ENCODE measurements at regions not wholly inside any gene's neighbourhood (a gene's known extent, or its start where the extent isn't known, plus 50 kb on each side); places are given as distances from the start of the nearest gene placed in this dataset.

GRCh38 chr15:98501192-98501591 lies 147.1 kb upstream of the IGF1R start:
- intact Hi-C loops (cut with DNase I) = no loop called here
- no peak for TF ChIP-seq CTCF (IDR thresholded peaks at IDR 0.05)
- no peak overlapping the region for H3K4me3 ChIP-seq
- 63 to 70% methylated on average over 1 of the region's 1 CpG for WGBS, 2 donors
- no peak for ATAC-seq
- H3K9me3 ChIP-seq = peaks cover 0 to 21% (median 9%) of the 10 kb centered on the region in 11 donors
- DNase-seq = no peak
- H3K36me3 ChIP-seq = no peaks in the 10 kb centered on the region
- no peaks in the 10 kb centered on the region for H3K4me1 ChIP-seq
- peaks cover 0 to 50% (median 39%) of the 10 kb centered on the region in 7 donors for H3K27me3 ChIP-seq
- no peak overlapping the region for H3K27ac ChIP-seq

GRCh38 chr15:98501632-98502031 lies 146.7 kb upstream of the IGF1R start:
- Histone ChIP-seq H3K4me1 (no peaks in the 10 kb centered on the region), H3K27ac (no peak overlapping the region), H3K36me3 (no peaks in the 10 kb centered on the region), H3K9me3 (peaks cover 0 to 21% (median 9%) of the 10 kb centered on the region in 11 donors), H3K27me3 (peaks cover 0 to 55% (median 43%) of the 10 kb centered on the region in 7 donors), H3K4me3 (no peak overlapping the region)
- ATAC-seq (no peak), DNase-seq (no peak)
- 62 to 67% methylated on average over 3 of the region's 3 CpGs for WGBS, 2 donors
- intact Hi-C loops (cut with DNase I) = no loop called here
- no peak for TF ChIP-seq CTCF (IDR thresholded peaks at IDR 0.05)

- peaks cover 0 to 59% (median 47%) of the 10 kb centered on the region in 7 donors for H3K27me3 ChIP-seq
- H3K4me1 ChIP-seq = no peaks in the 10 kb centered on the region
- peaks cover 0 to 15% (median 8%) of the 10 kb centered on the region in 11 donors for H3K9me3 ChIP-seq
- no peak for DNase-seq
- intact Hi-C loops (cut with DNase I) = no loop called here
- no peak overlapping the region for H3K4me3 ChIP-seq
- peak in 2 of 8 donors; percentile 38 to 58 for ATAC-seq
- TF ChIP-seq CTCF (IDR thresholded peaks at IDR 0.05) = no peak
- H3K27ac ChIP-seq = no peak overlapping the region
- WGBS, 2 donors = 36 to 46% methylated on average over 8 of the region's 8 CpGs
- no peaks in the 10 kb centered on the region for H3K36me3 ChIP-seq
These were observed 144.4 kb upstream of the IGF1R start for GRCh38 chr15:98503970-98504369.

GRCh38 chr15:98504998-98505397 lies 143.3 kb upstream of the IGF1R start:
- TF ChIP-seq CTCF (IDR thresholded peaks at IDR 0.05) = no peak
- DNase-seq (no peak), ATAC-seq (no peak)
- peaks cover 0 to 63% (median 47%) of the 10 kb centered on the region in 7 donors for H3K27me3 ChIP-seq
- intact Hi-C loops (cut with DNase I) = no loop called here
- H3K4me3 ChIP-seq = no peak overlapping the region
- 80 to 89% methylated on average over 9 of the region's 9 CpGs for WGBS, 2 donors
- H3K9me3 ChIP-seq = peaks cover 0 to 5% (median under 1%) of the 10 kb centered on the region in 11 donors
- H3K4me1 ChIP-seq = no peaks in the 10 kb centered on the region
- H3K27ac ChIP-seq = no peak overlapping the region
- H3K36me3 ChIP-seq = no peaks in the 10 kb centered on the region

Measured in heart right ventricle (tissue), 16 donors.